Stimulated activated CD4-positive, alpha-beta T cell treated with anti-CD3 and anti-CD28 coated beads, TNF-alpha, amount 100 ng/mL, for 4 hours (primary cell): ENCODE measurements at regions not wholly inside any gene's neighbourhood (a gene's known extent, or its start where the extent isn't known, plus 50 kb on each side); places are given as distances from the start of the nearest gene placed in this dataset.

Source experiments
- DNase-seq, 3 experiments: peaks; one replicate each; pipeline ENCODE4 v3.0.0-alpha.2; 2020; ENCODE audit warnings: low read depth in 3 of 3

DNA sequence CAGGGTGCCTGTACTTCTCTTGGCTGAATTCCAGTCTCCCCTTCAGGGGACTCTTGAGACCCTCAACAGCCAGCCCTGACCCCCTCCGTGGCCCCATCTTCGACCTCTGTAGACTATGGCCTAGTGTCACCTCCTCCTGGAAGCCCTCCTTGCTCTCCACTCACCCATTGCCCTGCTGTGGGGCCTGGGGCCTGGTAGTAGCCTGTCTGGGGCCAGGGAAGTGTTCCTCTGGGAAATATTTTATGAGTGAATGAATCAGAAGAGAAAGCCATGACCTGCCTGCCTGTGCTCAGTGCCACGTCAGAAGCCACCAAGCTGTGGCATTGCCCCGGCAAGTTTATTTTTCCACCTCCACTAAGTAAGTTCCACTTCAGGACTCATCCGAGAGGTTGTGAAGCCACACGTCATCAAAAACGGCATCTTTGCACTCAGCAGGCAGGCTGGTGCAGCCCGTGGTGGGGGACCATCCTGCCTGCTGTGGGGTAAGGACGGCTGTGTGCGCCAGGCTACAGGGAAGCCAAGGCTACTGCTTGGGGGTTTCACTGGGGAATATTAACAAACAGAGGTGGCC, 59.6 kb upstream of the PPARA start:
- DNase-seq = no peak

DNA sequence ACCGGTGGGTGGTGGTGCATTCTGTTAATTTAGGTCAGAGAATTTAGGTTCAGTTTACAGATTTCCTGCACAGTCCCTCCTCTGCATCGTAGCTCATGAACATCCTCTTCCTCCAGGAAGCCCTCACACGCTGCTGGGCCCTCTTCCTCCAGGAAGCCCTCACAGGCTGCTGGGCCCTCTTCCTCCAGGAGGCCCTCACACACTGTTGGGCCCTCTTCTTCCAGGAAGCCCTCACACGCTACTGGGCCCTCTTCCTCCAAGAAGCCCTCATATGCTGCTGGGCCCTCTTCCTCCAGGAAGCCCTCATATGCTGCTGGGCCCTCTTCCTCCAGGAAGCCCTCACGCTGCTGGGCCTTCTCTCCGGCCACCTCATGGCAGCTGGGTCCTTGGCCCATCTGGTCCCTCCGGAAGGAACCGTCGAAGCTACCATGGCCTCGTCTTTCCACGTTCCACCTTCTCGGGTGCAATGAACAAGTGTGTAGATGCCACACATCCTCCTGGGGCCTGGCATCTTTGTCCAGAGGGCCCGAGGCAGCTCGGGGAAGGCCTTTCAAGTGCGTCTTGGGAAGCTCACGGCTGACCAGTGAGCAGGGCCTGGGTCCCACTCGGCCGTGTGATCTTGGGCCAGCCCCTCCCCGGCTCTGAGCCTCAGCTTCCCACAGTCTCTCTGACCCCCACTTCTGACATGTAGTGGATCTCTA, 58.9 kb upstream of the PPARA start:
- no peak for DNase-seq

DNA sequence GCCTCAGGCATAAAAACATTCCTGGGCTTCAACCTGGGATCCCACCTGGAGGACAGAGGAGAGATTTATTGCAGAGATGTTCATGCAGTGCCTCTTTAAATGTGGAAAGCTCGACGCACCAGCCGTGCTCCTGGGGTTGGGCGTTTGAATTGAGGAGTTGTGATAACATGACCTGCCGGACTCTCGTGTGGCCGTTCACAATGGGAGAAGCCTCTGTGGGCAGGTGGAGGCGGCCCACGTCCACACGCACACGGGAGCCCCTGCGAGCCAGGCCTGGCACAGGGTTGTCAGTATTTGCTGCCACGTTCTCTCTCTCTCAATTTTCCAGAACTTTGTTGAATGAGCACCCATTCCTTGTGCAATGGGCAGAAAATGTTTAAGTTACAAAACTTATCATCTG, 58.3 kb upstream of the PPARA start:
- no peak for DNase-seq

DNA sequence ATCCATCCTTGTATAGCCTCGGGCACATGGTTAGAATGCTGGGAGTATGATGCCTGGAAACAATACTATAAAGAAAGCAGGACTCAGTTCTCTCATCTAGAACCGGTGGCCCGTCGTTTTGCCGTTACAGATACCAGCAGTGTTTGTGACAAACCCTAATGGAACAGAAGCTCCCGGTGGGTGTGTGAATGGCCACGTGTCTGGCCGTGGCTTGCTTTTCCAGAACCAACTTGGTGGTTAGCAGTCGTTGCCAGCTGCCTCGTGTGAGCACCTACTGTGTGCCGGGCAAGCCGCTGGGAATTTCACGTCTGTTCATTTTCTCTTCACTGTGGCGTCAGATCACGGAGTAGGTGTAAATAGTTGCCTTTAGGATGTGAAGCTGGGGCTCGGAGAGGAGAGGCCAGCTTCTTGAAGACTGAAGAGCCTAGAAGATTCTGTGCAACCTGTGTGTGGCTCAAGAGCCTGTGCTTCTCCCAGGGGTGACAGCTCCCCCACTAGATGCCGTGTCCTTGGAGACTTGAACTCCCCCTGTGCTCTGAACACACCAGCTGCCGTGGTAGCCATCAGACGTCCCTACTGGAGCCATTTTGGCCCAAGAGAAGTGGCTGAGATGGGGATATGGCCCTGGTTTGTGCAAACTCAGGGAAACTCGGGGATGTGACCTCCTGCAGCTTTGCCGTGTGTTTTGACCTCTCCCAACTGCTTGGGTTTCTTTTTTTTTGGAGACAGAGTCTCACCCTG, 57.5 kb upstream of the PPARA start:
- no peak for DNase-seq

DNA sequence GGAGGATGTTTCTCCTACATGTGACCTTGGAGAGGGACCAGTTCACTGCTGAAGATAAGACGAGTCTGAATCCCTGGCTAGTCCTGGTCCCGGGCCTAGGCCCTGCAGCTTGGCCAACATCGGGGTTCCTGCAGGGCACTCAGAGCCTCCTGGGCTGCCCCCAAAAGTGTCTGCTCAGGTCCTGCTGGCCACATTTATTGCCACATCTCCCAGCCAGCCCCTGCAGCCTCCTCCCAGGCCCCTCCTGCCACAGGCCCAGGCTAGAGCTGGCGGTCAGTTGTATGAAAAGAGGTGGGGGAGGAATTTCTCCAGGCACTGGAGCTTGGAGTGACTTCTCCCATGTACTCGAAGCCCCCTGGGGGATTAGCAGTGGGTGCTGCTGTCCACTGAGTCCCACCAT, 56.5 kb upstream of the PPARA start:
- DNase-seq = no peak

DNA sequence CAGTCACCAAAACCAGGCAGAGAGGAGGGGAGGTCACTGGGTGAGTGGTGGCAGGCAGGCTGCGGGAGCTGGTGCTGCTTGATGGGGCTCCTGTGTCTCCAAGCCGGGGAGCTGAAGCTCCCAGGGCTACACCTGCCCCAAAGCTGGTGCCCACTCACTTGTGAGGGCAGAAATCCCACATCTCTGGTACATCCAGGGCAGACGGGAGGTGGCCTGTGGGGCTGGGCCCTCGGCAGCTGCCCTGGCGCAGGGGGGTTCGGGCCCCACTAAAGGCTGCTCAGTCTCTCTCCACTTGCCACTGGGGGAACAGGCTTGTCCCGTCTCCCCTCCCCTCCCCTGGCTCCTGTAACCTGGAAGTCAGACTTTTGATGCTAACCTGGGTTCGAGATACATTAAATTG, 55.6 kb upstream of the PPARA start:
- DNase-seq = no peak

DNA sequence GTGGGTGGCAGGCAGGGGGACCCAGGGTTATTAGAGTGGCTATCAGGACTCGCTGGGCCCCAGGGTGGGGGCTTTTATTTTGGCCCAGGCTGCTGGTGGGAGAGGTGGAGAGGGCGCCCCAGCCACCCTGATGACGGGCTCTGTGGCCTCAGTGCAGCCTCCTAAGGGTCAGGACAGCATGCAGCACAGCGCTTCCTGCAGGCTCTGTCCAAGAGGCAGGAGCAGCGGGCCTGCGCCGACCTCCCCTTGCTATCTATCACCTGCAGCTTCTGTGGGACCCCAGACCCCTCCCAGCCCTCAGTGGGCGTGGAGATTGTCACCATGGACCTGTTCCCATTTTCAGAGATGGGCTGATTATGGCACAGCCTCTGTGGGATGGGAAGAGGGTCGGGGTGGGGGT, 54.3 kb upstream of the PPARA start:
- no peak for DNase-seq

DNA sequence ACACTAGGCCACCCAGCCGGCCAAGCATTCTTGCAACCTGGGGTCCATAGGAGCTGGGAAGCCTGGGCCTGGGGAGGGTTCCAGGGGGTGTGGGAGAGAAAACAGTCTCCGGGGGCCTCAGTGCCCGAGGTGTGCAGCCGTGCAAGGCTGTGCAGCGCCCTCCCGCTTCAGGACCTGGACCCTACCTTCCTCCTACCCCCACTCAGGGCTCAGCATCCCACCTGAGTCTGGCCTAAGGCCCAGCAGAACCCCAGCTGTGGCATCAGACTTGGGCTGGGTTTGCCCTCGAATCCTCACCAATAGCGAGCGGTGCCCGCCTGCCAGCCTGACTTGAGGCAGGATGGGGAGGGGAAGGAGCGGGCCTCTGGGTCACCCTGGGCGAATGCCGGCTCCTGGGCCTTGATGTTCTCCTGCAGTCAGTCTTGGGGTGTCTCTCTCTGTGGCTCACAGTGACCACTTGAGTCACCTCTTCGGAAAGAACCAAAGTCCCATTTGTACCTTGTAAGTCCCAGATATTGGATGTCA, 53.6 kb upstream of the PPARA start:
- no peak for DNase-seq

DNA sequence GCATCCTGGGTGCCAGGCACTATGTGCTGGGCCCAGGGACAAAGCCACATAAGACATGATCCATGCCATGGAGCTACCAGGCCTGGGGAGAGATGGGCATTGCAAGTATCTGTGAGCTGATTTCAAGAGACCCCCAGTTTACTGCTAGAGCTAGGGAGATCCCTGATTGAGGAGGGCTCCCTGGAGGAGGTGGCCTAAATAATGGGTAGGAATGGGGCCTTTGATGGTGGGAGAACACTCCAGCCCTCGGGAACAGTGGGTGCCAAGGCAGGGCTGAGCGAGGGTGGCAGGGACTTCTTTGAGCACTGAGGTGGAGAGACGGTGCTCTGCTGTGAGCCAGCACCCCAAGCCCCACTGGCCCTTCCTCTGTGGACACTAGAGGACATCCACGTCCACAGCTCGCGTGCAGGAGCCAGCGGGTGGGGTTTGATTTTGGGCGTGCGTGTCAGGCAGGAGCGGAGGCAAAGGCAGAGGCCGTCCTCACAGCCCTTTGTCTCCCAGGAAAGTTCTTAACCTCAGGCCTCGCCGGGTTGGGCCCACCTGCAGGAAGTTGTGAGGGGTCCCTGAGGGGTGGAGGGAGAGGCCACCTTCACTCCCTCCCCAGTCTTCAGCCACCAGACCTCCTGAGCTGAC, 52.9 kb upstream of the PPARA start:
- DNase-seq = no peak

DNA sequence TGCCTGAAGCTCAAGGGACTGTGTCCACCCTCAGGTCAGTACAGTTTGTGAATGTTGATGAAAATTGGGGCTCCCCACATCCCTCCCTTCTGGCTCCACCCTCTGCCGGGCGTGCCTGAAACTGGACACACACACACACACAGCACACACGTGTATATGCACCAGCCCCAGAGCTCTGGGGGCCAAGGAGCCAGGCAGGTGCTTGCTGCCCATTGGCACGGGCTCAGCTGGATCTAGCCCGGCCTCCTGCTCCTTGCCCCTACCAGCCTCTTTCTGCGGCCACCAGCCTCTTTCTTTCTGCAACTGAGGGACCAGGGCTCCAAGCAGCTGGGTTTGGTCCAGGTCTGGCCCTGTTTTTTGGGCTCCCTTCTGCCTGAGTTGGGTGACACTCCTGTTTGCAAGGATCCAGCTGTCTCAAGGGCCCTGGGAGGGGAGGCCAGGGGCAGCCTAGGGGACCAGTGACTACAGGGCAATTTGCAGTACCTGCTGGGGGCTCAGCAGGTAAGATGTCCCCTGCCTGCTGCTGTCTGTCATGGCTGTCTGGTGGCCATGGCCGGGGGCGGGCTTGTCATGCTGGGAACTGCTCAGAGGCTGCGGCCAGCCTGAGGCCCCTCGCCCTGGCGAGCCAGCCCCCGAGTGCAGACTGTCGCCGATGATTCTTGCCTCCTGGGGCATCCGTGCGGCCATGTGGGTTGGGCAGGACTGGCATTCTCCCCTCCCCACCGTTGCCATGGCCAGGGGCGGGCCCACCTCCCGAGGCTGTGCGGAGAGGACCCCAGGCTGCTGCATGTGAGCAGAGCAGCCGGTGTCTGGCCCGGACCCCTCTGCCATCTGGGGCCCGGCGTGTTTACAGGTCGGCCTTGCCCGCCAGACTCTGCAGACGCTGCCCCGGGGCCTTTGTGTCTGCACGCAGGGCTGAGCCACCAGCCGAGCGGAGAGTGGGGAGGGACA, 51.5 kb upstream of the PPARA start:
- DNase-seq = no peak

DNA sequence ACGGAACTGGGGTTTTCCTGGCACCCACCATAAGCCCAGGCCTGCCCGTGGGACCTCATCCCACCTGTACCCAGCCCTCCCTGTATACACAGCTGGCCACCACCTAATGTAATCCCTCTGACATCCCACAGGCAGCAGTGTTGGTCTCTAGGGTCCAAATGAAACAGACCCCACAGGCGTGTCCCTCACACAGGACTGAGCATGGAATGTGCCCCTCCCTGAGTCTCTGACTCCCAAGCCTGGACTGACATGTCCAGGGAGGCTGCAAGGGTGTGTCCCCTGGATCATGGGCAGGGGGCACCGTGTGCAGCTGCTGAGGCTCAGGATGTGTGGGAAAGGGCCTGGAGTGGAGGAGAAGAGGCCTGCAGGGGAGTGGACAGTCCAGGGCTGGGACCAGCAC, 50.6 kb upstream of the PPARA start:
- no peak for DNase-seq

DNA sequence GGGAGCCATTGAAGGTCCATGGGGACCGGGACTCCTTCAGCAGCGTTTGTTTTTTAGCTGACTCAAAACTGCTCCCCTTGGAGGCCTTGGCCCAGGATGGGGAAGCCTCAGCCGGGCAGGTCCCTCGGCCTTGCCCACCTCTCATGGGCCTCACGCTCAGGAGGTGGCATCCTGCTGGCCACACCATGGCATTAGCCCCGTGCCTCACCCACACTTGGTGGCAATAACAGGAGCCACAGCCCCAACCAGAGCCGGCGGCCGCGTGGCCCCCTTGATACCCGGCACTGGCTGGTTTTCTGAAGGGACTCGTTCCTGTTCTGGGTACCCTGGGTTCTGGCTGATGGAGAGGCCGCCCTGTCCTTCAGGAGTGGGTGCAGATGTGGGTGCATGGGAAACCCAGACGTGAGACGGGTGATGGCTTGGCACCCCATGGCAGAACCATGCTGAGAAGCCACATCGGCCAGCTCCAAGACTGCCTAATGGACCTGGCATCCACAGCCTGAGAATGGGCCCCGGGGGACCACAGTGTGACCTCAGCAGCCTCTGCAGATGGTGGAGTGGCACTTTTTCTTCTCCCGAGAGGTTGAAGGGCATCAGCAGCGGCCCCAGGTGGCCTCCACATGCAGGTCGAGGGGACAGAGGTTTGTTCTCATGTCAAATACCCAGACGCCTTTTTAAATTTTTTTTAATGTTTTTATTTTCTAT, 49.8 kb upstream of the PPARA start:
- no peak for DNase-seq
